Stimulated activated naive CD4-positive, alpha-beta T cell (primary cell): ENCODE measurements at regions not wholly inside any gene's neighbourhood (a gene's known extent, or its start where the extent isn't known, plus 50 kb on each side); places are given as distances from the start of the nearest gene placed in this dataset.

ENCODE experiments used
- DNase-seq, 6 experiments: peaks; one replicate each; lab custom pipeline; 2025; lab: John Stamatoyannopoulos, UW

GRCh38 chr4:107248571-107248970 lies 212.5 kb upstream of the DKK2 start:
- no peak for DNase-seq

GRCh38 chr4:107247738-107248137 lies 211.6 kb upstream of the DKK2 start:
- no peak for DNase-seq

- DNase-seq = no peak
Observed at GRCh38 chr4:107246761-107247160, 210.6 kb upstream of the DKK2 start.

GRCh38 chr4:107243141-107243781 lies 207.1 kb upstream of the DKK2 start:
- no peak for DNase-seq

GRCh38 chr4:107220976-107221375 lies 184.9 kb upstream of the DKK2 start:
- no peak for DNase-seq

GRCh38 chr4:107219681-107220080 lies 183.6 kb upstream of the DKK2 start:
- DNase-seq = no peak

GRCh38 chr4:107216379-107216778 lies 180.3 kb upstream of the DKK2 start:
- DNase-seq = no peak

- DNase-seq = no peak
Observed at GRCh38 chr4:107215222-107215621, 179.1 kb upstream of the DKK2 start.

GRCh38 chr4:107213880-107214279 lies 177.8 kb upstream of the DKK2 start:
- DNase-seq = no peak

- DNase-seq = no peak
Observed at GRCh38 chr4:107213410-107213809, 177.3 kb upstream of the DKK2 start.

GRCh38 chr4:107212565-107212964 lies 176.5 kb upstream of the DKK2 start:
- DNase-seq = no peak

- DNase-seq = no peak
Observed at GRCh38 chr4:107210450-107211239, 174.5 kb upstream of the DKK2 start.

GRCh38 chr4:107203733-107204132 lies 167.6 kb upstream of the DKK2 start:
- no peak for DNase-seq

- no peak for DNase-seq
Observed at GRCh38 chr4:107202744-107203143, 166.6 kb upstream of the DKK2 start.

- no peak for DNase-seq
Observed at GRCh38 chr4:107197121-107197520, 161.0 kb upstream of the DKK2 start.

- DNase-seq = no peak
Observed at GRCh38 chr4:107196312-107196711, 160.2 kb upstream of the DKK2 start.

GRCh38 chr4:107194005-107194404 lies 157.9 kb upstream of the DKK2 start:
- DNase-seq = no peak

- DNase-seq = no peak
Observed at GRCh38 chr4:107192601-107193000, 156.5 kb upstream of the DKK2 start.

- DNase-seq = no peak
Observed at GRCh38 chr4:107187091-107187490, 151.0 kb upstream of the DKK2 start.

GRCh38 chr4:107183155-107183774 lies 147.2 kb upstream of the DKK2 start:
- no peak for DNase-seq

GRCh38 chr4:107182347-107182746 lies 146.2 kb upstream of the DKK2 start:
- DNase-seq = no peak

GRCh38 chr4:107166873-107167450 lies 130.8 kb upstream of the DKK2 start:
- DNase-seq = no peak

- no peak for DNase-seq
Observed at GRCh38 chr4:107166181-107166580, 130.1 kb upstream of the DKK2 start.
